Prostate gland (tissue), 2 donors: ENCODE measurements at regions not wholly inside any gene's neighbourhood (a gene's known extent, or its start where the extent isn't known, plus 50 kb on each side); places are given as distances from the start of the nearest gene placed in this dataset.

Source experiments
- CTCF ChIP-seq, 4 experiments: fragments of 200-600 bp in 2 of 4; fragments of 450-650 bp in 2 of 4; sonication (generic) in 2 of 4; IDR thresholded peaks; 1 replicate in 3 of 4; 2 replicates in 1 of 4; pipeline ENCODE4 v1.5.1; 2016 to 2019; ENCODE audit warnings: antibody characterized with exemption in 4 of 4, mild to moderate bottlenecking in 2 of 4, moderate library complexity in 2 of 4
- POLR2A ChIP-seq: fragments of 450-650 bp; IDR thresholded peaks from one replicate; pipeline ENCODE4 v1.6.1; 2016; ENCODE audit warnings: antibody characterized with exemption, mild to moderate bottlenecking
- POLR2AphosphoS5 ChIP-seq: sonication (generic); formaldehyde crosslinking; IDR thresholded peaks from one replicate; pipeline ENCODE4 v1.6.1; 2017; ENCODE audit warnings: antibody characterized with exemption

GRCh38 chr7:131067220-131067619, 260.5 kb upstream of the MKLN1 start:
- TF ChIP-seq CTCF (IDR thresholded peaks at IDR 0.05) (no peak), POLR2AphosphoS5 (no peak), POLR2A (no peak)
